T47D (cell line): ENCODE measurements at regions not wholly inside any gene's neighbourhood (a gene's known extent, or its start where the extent isn't known, plus 50 kb on each side); places are given as distances from the start of the nearest gene placed in this dataset.

Source experiments
- DNase-seq, 2 experiments: peaks; one replicate each; pipeline versions ENCODE4 v3.0.0 to v3.0.0-alpha.2; 2011 to 2012; ENCODE audit warnings: low read depth in 1 of 2, low spot score in 1 of 2
- JUND ChIP-seq: IDR thresholded peaks from 2 replicates; pipeline ENCODE4 v1.6.1; 2012; ENCODE audit warnings: low read depth
- in situ Hi-C: cut with HindIII; loops from 2 replicates; pipeline ENCODE4 v1.10.0; 2016; ENCODE audit warnings: low sequenced_read_pairs, low pct_unique_long_range_greater_than_20kb

DNA sequence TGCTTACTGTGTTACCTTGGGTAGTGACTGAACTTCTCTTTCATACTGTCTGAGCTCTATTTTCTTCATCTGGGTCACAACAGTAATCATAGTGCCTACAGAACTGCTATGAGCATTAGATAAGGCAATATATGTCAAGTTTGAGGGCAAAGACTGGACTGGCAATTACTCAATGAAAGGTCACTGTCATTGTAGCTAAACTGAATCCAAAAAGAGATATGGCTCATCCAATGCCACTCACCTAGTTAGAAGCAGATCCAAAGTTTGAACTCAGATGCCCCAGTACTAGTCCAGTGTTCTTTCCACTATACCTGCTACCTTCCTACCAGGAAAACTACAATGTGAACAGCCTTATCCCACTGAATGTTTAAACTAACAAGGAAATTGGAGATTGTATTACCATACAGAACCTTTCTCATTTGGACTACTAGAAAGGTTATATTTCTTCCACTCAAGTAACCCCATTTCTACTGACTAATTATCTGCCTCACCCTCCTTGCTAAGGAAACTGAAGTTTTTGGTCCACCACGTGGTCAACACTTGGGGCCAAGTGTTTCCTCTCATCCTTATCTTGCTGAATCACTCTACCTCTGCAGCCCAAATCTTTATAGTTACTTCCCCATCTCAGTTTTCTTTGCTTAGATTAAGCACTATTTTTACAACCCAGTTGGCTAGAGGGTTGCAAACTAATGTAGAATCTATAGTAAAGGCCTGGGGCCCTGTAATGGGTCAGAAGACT is 202.3 kb upstream of the LPP start:
- in situ Hi-C loops: no loop called here
- TF ChIP-seq JUND: no peak
- DNase-seq: no peak

DNA sequence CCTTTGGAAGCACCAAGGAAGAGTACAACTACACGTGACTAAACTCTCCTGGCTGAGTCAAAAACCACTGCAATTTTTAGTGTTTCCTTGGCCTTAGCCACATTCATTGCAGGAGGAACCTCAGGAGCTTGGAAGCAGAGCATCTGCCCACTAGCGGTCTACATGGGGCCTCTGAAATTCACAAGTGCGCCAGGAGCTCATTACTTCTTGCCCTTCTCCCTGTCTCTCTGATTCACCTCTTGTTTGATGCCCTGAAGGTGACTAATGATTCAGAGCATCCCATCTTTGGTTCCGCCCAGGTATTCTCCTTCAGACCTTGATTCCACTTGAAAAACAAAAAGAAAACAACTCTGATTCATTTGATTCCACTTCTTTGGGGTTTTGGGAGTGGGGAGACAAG is 201.1 kb upstream of the LPP start:
- TF ChIP-seq JUND: no peak
- in situ Hi-C loops: no loop called here
- no peak for DNase-seq

DNA sequence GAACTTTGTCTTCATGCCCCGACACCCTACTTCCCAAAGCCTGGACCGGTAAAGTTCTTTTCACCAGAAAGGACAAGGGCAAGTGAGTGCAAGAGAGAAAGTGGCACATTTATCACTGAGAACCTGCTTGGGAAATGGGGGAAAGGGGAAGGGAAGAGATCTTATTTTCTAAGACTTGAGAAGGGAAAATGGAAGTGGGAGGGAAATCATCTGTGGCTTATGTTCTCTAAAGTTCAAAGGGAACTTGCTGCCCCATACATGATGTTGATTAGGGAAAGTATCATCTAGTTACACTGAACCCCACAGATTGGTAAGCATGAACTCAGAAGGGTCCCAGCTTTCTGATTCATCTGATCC is 199.5 kb upstream of the LPP start:
- no peak for TF ChIP-seq JUND

DNA sequence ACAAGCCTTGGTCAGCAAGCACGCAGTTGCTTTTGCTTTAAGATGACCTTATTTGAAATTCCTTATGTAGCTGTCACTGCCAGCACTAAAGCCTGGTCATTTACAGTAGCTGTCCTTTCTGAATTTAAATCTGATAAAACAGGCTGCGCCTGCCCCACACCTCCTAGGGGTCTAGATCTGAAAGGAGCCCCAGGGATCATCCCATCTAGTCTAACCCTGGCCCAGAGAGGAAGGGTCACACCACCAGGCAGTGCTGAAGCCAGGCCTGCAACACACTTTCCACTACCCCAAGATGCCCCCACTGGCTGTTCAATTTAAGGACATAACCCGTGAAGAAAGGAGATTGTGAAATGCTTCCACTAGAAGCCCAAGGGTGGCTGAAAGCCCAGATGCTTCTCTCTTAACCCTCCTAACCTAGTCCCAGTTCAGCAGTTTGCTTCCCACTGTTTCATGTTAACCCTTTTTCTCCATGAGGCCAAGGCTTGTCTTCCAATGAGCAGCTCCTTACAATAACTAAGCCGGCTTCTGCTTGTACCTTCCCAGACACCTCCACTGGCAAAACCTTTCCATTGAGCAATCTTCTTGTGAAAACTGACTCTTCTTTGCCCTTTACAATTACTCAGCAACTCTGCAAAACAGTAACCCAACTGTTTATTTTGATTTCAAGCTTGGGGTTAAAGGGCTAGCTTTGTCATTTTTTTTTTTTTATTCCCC is 198.9 kb upstream of the LPP start:
- no peak for DNase-seq
- no peak for TF ChIP-seq JUND
- in situ Hi-C loops: no loop called here

More for the DNA sequence above, 199.5 kb upstream of the LPP start:
- in situ Hi-C loops: no loop called here
- DNase-seq: no peak

DNA sequence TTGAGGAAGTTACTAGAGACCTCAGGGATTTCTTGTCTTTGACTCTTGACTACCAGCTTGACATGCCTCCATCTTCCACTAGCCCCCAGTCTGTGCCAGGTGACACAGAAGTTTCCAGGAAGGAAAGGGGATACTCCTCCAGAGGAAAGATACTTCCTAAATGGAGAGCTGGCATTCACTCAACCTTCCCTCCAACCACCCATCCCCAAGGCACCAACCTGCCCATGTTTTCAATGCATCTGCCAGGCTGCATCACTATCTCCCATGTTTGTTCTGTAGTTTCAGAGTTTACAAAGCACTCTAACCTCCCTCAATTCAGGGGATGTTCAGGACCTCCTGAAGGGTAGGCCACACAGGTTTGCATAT is 198.4 kb upstream of the LPP start:
- in situ Hi-C loops: no loop called here
- no peak for TF ChIP-seq JUND
- no peak for DNase-seq

DNA sequence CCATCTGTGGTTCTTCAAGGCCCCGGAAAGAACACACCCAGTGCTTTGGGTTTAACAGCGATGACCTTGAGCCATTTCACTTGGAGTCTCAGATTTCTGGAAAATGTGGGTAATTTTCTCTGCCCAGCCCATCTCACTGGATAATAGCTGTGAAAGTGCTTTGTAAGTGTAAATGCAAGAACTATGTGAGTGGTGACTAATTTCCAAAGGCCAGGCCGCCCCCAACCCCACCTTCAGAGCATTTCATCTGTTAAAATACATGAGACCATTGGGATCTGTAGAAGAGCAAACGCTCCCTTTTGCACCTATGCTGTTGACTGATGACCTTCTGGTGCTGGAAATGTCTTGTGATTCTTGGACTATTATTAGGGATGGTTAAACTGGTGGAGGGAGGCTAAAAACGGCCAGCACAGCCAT is 196.8 kb upstream of the LPP start:
- in situ Hi-C loops: no loop called here

DNA sequence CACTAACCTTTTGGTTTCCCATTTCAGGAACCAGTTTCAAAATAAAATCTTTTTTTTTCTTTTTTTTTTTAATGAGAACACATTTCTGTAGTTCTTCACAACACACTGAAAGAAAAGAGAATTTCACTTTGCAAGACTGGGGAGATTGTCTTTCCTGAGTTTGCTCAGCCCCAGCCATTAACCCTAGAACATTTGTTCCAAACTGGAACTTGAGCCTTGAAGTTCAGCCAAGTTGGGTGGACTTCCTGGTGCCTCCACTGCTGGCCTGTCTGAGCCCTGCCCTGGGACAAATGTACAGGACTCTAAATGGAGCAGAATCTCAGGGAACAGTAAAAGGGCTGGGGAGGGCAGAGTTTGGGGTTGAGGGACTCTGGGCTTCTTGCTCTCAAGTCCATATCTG is 196.4 kb upstream of the LPP start:
- no peak for TF ChIP-seq JUND
- no peak for DNase-seq
- in situ Hi-C loops: no loop called here

More for the DNA sequence above, 196.8 kb upstream of the LPP start:
- no peak for TF ChIP-seq JUND
- DNase-seq: no peak

DNA sequence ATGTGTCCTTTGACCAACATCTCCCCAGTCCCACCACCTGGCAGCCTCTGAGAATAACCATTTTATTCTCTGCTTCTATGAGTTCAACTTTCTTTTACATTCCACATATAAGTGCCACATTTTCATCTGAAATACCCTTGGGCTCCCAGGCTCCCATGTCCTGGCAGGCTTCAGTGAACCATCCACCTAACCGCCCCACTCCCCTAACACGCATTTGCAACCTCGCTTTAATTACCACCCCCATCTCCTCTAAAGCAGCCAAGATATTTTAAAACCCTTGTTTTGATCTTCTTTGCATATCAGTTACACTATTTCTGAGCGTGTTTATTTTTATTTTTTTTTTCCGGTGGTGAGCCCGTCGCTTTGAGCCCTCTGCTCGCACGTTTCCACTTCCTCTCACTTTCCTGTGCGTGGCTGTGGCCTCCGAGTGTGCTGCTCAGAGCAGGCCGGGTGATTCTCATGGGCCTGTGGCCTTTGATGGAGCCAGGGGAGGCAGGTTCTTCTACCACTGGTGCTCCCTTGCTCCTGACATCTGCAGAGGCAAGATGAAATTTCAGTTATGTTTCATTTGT is 195.4 kb upstream of the LPP start:
- in situ Hi-C loops: no loop called here
- TF ChIP-seq JUND: no peak
- no peak for DNase-seq

DNA sequence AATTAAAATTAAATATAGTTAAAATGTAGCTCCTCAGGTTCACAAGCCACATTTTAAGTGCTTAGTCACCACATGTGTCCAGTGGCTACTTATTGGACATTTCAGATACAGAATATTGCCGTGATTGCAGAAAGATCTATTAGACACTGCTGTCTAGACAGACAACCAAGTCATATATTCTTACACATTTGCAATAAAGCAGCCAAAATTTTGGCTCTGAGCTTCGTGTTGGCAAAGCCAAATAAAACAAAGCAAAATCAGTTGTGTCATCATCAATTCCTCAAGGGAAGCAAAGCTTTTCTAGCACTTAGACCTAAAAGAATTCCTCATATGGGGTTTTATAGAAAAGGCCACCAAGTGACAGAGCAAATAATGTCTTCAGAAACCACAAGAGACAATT is 193.1 kb upstream of the LPP start:
- no peak for DNase-seq
- in situ Hi-C loops: no loop called here
- TF ChIP-seq JUND: no peak

DNA sequence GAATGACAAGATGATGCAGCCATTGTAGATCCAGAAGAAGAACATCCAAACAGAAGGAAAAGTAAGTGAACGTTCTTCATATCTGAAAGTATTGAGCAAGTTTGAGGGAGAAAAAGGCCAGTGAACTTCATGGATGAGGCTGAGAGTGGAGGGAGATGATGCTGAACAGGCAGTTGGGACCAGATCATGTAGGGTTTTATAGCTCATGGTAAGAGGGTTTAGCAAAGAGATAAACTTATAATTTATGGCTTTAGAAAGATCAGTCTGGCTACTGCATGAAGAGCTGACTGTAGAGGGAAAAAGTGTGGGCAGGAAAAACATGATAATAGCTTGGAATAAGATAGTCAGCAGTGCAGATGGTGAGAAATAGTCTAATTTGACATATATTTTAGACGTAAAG is 192.6 kb upstream of the LPP start:
- in situ Hi-C loops: no loop called here
- no peak for TF ChIP-seq JUND
- DNase-seq: no peak

DNA sequence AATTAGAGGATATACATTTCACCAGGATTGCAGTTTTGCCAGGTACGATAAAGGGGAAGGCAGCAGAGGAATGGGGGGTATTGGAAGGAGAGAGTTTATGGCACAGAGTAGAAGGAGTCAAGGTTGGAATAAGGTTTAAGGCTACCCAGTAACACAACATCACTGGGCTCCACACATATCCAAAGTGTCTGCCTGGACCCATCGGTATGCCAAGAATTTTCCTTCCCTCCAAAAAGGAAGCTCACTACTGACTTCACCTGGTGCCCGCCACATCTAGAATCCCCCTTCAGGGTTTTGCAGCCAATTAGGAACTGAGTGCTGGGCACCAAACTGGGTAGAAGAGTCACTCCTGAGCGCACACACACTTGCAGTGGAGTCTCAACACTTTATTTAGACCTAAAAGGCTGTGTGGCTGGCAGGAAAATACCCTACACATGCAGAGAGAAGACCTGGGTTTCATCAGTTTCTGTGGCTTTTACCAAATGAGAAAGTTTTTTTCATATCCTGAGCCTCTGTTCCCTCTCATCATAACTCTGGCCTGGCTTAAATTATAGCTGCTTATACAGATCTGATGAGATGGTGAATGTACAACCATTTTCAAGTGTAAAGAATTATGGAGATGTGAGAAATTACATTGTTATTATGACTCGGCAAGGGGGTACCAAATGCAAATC is 190.8 kb upstream of the LPP start:
- TF ChIP-seq JUND: no peak
- DNase-seq: no peak
- in situ Hi-C loops: no loop called here

DNA sequence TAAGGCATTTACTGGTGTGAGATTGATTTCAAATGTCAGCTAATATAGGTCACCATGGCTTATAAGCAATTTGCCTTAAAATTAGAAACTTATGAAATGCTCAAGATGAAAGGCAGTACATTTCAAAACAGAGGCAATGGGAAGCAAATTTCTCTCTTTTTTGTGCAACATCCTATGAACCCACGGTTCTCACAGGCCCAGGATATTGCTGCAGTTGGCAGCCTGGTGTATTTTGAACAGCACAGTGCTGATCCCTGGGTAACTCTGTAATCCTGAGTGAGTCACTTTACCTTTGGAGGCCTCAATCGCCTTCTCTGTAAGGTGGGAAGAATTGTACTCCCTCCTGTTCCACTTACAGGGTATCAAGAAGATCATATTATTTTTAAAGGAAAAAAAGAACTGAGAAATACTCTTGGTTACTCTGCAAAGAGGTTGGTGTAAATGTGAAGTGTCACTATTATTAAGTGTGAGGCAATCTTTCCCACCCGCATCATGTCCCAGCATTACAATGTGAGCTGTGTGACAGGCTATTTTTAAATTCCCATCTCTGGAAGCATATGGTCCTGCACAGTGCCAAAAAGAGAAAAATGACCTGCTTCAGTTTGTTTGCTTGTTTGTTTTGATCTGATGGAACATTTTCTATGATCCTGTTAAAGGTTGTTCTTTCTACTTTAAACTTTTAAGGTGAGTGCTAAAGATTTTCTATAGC is 190.1 kb upstream of the LPP start:
- no peak for DNase-seq
- in situ Hi-C loops: no loop called here
- TF ChIP-seq JUND: no peak
